Astrocyte of the cerebellum (primary cell): ENCODE measurements at regions not wholly inside any gene's neighbourhood (a gene's known extent, or its start where the extent isn't known, plus 50 kb on each side); places are given as distances from the start of the nearest gene placed in this dataset.
"Not testable (repeated sequence)": the region's sequence is repeated elsewhere in the genome, so short reads cannot be mapped to it uniquely, and the experiment has no call there.

Experiments used
- DNase-seq: peaks from one replicate; pipeline ENCODE4 v3.0.0-alpha.2; 2011; ENCODE audit warnings: low read depth
- H3K4me3 ChIP-seq: 2 replicates; pipeline ENCODE4 v1.5.1; 2011; ENCODE audit warnings: mild to moderate bottlenecking, low read depth, low read length, moderate library complexity
- CTCF ChIP-seq: IDR thresholded peaks from 2 replicates; pipeline ENCODE4 v1.5.1; 2012; ENCODE audit warnings: low read length, low read depth, moderate library complexity, mild to moderate bottlenecking; ENCODE audit errors: missing control alignments
- in situ Hi-C: cut with HindIII; loops from 2 replicates; pipeline ENCODE4 v1.10.0; 2017; ENCODE audit warnings: low sequenced_read_pairs

- in situ Hi-C loops = no loop called here
- no peak for DNase-seq
- no peak overlapping the region for H3K4me3 ChIP-seq
- no peak for TF ChIP-seq CTCF
Measured at GRCh38 chr10:90032519-90032918, 331.1 kb downstream of the KIF20B start.

- in situ Hi-C loops, H3K4me3 ChIP-seq, DNase-seq: not testable (repeated sequence)
Measured at GRCh38 chr10:90034862-90035261, 333.5 kb downstream of the KIF20B start.

- DNase-seq = no peak
- no peak for TF ChIP-seq CTCF
- in situ Hi-C loops = no loop called here
- no peak overlapping the region for H3K4me3 ChIP-seq
Measured at GRCh38 chr10:90041585-90041984, 340.2 kb downstream of the KIF20B start.

- in situ Hi-C loops = no loop called here
- TF ChIP-seq CTCF = no peak
- no peak overlapping the region for H3K4me3 ChIP-seq
- DNase-seq = no peak
Measured at GRCh38 chr10:90042075-90042474, 340.7 kb downstream of the KIF20B start.

- H3K4me3 ChIP-seq = no peak overlapping the region
- no peak for DNase-seq
- TF ChIP-seq CTCF = no peak
- in situ Hi-C loops = no loop called here
Measured at GRCh38 chr10:90047243-90047729, 345.9 kb downstream of the KIF20B start.

- TF ChIP-seq CTCF = no peak
- no peak for DNase-seq
- in situ Hi-C loops = no loop called here
- no peak overlapping the region for H3K4me3 ChIP-seq
Measured at GRCh38 chr10:90051053-90051452, 349.7 kb downstream of the KIF20B start.

- no peak for TF ChIP-seq CTCF
- in situ Hi-C loops = no loop called here
- no peak for DNase-seq
- no peak overlapping the region for H3K4me3 ChIP-seq
Measured at GRCh38 chr10:90051474-90051873, 350.1 kb downstream of the KIF20B start.
